ENCODE measurements at regions not wholly inside any gene's neighbourhood (a gene's known extent, or its start where the extent isn't known, plus 50 kb on each side); places are given as distances from the start of the nearest gene placed in this dataset.
"Not testable (repeated sequence)": the region's sequence is repeated elsewhere in the genome, so short reads cannot be mapped to it uniquely, and the experiment has no call there.

GRCh38 chr4:177986236-177986635 is 544.0 kb upstream of the AGA start:
- WGBS = 85% methylated on average over 1 of the region's 1 CpG
- TF ChIP-seq POLR2AphosphoS5 (IDR thresholded peaks at IDR 0.05) (no peak), CTCF (IDR thresholded peaks at IDR 0.05) (no peak), POLR2A (IDR thresholded peaks at IDR 0.05) (no peak), EP300 (IDR thresholded peaks at IDR 0.05) (no peak)

GRCh38 chr4:177987896-177988295 is 545.7 kb upstream of the AGA start:
- no peak for TF ChIP-seq POLR2A (IDR thresholded peaks at IDR 0.05)
- no peak for TF ChIP-seq EP300 (IDR thresholded peaks at IDR 0.05)
- no peak for TF ChIP-seq POLR2AphosphoS5 (IDR thresholded peaks at IDR 0.05)
- no peak for TF ChIP-seq CTCF (IDR thresholded peaks at IDR 0.05)
- no peaks in the 10 kb centered on the region for H3K27me3 ChIP-seq
- no peaks in the 10 kb centered on the region for H3K4me1 ChIP-seq
- H3K4me3 ChIP-seq = no peak overlapping the region
- 83% methylated on average over 1 of the region's 1 CpG for WGBS
- DNase-seq (ENCODE audit: low spot score in 2 of 2) = no peak
- no peaks in the 10 kb centered on the region for H3K9me3 ChIP-seq
- H3K27ac ChIP-seq = no peak overlapping the region
- H3K36me3 ChIP-seq = no peaks in the 10 kb centered on the region

More at GRCh38 chr4:177986236-177986635, 544.0 kb upstream of the AGA start:
- H3K27ac ChIP-seq = no peak overlapping the region
- DNase-seq (ENCODE audit: low spot score in 2 of 2) = no peak
- H3K9me3 ChIP-seq = no peaks in the 10 kb centered on the region
- no peaks in the 10 kb centered on the region for H3K36me3 ChIP-seq
- H3K27me3 ChIP-seq = no peaks in the 10 kb centered on the region
- no peaks in the 10 kb centered on the region for H3K4me1 ChIP-seq
- no peak overlapping the region for H3K4me3 ChIP-seq

GRCh38 chr4:177989503-177990201 is 547.4 kb upstream of the AGA start:
- WGBS = 64% methylated on average over 4 of the region's 4 CpGs
- Histone ChIP-seq H3K9me3 (no peaks in the 10 kb centered on the region), H3K27me3 (no peaks in the 10 kb centered on the region), H3K4me3 (no peak overlapping the region), H3K27ac (no peak overlapping the region), H3K36me3 (no peaks in the 10 kb centered on the region), H3K4me1 (no peaks in the 10 kb centered on the region)
- DNase-seq (ENCODE audit: low spot score in 2 of 2) = no peak
- TF ChIP-seq EP300 (IDR thresholded peaks at IDR 0.05) = no peak
- no peak for TF ChIP-seq POLR2AphosphoS5 (IDR thresholded peaks at IDR 0.05)
- no peak for TF ChIP-seq CTCF (IDR thresholded peaks at IDR 0.05)
- no peak for TF ChIP-seq POLR2A (IDR thresholded peaks at IDR 0.05)

- DNase-seq (ENCODE audit: low spot score in 2 of 2) = no peak
- Histone ChIP-seq H3K27me3 (no peaks in the 10 kb centered on the region), H3K4me3 (no peak overlapping the region), H3K27ac (no peak overlapping the region), H3K9me3 (no peaks in the 10 kb centered on the region), H3K36me3 (no peaks in the 10 kb centered on the region), H3K4me1 (no peaks in the 10 kb centered on the region)
- WGBS = 82% methylated on average over 5 of the region's 5 CpGs
- no peak for TF ChIP-seq EP300 (IDR thresholded peaks at IDR 0.05)
- no peak for TF ChIP-seq POLR2A (IDR thresholded peaks at IDR 0.05)
- TF ChIP-seq POLR2AphosphoS5 (IDR thresholded peaks at IDR 0.05) = no peak
- TF ChIP-seq CTCF (IDR thresholded peaks at IDR 0.05) = no peak
These were observed 560.9 kb upstream of the AGA start for GRCh38 chr4:178003098-178003657.

GRCh38 chr4:178010596-178010995 is 568.4 kb upstream of the AGA start:
- no peaks in the 10 kb centered on the region for H3K36me3 ChIP-seq
- no peaks in the 10 kb centered on the region for H3K9me3 ChIP-seq
- no peaks in the 10 kb centered on the region for H3K27me3 ChIP-seq
- 74% methylated on average over 3 of the region's 3 CpGs for whole genome bisulfite sequencing
- H3K4me3 ChIP-seq = no peak overlapping the region
- H3K27ac ChIP-seq = no peak overlapping the region
- DNase-seq (ENCODE audit: low spot score in 2 of 2) = no peak
- no peaks in the 10 kb centered on the region for H3K4me1 ChIP-seq
- no peak for TF ChIP-seq POLR2A (IDR thresholded peaks at IDR 0.05)
- no peak for TF ChIP-seq POLR2AphosphoS5 (IDR thresholded peaks at IDR 0.05)
- no peak for TF ChIP-seq EP300 (IDR thresholded peaks at IDR 0.05)
- TF ChIP-seq CTCF (IDR thresholded peaks at IDR 0.05) = no peak

- H3K27me3 ChIP-seq; H3K27ac ChIP-seq; H3K36me3 ChIP-seq; DNase-seq (ENCODE audit: low spot score in 2 of 2); H3K9me3 ChIP-seq; H3K4me3 ChIP-seq; H3K4me1 ChIP-seq: not testable (repeated sequence)
- 94% methylated on average over 26 of the region's 27 CpGs for WGBS
These were observed 572.8 kb upstream of the AGA start for GRCh38 chr4:178015046-178015445.
